ENCODE measurements at regions not wholly inside any gene's neighbourhood (a gene's known extent, or its start where the extent isn't known, plus 50 kb on each side); places are given as distances from the start of the nearest gene placed in this dataset.

DNA sequence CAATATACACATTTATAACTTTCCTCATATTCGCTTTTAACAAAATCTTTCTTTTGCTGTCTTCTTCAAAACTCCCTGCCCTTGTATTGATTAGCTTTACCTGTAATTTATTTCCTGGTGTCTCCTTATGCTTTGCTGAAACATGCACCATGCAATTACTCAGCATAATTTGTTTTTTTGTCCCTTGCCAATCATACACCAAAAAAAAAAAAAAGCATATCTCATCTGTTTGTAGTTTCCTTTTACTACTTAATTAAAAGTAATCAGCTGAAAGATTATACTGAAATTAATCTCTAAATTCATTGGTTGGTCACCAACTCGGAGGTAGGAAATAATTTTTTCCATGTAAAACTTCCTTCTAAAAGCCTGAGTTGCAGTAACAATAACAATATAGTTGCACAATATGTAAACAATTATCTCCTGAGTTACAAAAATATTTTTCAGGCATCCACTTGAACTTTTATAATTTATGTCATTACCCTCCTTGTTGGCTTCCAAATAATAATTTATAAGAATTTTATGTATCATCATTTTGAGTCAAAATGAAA lies 53.0 kb upstream of the ROCK1 start:
- WGBS (ENCODE audit: low lambda C conversion rate): 53% methylated on average over 2 of the region's 2 CpGs

DNA sequence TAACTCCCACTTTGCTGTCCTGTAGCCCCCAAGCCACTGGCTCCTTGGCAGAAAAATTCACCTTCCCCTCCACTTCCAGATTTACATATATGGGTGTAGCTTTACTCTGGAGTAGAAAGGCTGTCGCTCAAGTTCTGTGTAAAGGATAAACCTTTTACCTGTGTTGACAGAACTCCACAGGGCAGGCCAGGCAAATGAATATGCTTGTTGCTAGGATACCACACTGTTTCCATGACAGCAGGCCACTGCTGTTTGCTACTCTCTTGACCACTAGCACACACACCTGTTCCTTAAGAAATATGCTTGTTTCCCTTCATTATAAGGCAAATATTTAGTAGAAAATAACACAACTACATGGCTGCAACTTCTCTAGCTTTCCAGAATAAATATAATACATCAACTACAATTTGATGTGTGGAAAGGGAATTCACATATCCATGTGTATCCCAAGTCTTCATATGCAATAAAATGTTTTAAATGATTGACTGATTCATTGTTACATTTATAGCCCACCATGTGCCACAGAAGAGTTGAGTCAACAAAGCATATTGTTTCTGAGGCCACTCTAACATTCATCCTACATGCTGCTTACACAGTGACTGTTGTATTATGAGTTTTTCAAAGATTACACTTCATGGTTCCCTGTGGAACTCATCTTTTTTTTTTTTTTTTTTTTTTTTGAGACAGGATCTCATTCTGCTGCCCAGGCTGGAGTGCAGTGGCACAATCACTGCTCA lies 56.2 kb upstream of the ROCK1 start:
- WGBS (ENCODE audit: low lambda C conversion rate): 20% methylated on average over 1 of the region's 1 CpG
- TF ChIP-seq, protein P1, sequence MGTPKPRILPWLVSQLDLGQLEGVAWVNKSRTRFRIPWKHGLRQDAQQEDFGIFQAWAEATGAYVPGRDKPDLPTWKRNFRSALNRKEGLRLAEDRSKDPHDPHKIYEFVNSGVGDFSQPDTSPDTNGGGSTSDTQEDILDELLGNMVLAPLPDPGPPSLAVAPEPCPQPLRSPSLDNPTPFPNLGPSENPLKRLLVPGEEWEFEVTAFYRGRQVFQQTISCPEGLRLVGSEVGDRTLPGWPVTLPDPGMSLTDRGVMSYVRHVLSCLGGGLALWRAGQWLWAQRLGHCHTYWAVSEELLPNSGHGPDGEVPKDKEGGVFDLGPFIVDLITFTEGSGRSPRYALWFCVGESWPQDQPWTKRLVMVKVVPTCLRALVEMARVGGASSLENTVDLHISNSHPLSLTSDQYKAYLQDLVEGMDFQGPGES (IDR thresholded peaks at IDR 0.05; ENCODE audit: low read depth, low read length): no peak
- TF ChIP-seq, protein P2, sequence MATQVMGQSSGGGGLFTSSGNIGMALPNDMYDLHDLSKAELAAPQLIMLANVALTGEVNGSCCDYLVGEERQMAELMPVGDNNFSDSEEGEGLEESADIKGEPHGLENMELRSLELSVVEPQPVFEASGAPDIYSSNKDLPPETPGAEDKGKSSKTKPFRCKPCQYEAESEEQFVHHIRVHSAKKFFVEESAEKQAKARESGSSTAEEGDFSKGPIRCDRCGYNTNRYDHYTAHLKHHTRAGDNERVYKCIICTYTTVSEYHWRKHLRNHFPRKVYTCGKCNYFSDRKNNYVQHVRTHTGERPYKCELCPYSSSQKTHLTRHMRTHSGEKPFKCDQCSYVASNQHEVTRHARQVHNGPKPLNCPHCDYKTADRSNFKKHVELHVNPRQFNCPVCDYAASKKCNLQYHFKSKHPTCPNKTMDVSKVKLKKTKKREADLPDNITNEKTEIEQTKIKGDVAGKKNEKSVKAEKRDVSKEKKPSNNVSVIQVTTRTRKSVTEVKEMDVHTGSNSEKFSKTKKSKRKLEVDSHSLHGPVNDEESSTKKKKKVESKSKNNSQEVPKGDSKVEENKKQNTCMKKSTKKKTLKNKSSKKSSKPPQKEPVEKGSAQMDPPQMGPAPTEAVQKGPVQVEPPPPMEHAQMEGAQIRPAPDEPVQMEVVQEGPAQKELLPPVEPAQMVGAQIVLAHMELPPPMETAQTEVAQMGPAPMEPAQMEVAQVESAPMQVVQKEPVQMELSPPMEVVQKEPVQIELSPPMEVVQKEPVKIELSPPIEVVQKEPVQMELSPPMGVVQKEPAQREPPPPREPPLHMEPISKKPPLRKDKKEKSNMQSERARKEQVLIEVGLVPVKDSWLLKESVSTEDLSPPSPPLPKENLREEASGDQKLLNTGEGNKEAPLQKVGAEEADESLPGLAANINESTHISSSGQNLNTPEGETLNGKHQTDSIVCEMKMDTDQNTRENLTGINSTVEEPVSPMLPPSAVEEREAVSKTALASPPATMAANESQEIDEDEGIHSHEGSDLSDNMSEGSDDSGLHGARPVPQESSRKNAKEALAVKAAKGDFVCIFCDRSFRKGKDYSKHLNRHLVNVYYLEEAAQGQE (IDR thresholded peaks at IDR 0.05; ENCODE audit: low read depth, low read length): no peak
- TF ChIP-seq RCOR1 (IDR thresholded peaks at IDR 0.05; ENCODE audit: low read length): no peak
- TF ChIP-seq RXRA (IDR thresholded peaks at IDR 0.05; ENCODE audit: borderline replicate concordance, low read depth): no peak
- TF ChIP-seq RAD21 (IDR thresholded peaks at IDR 0.05; ENCODE audit: low read length): no peak
- no peak for TF ChIP-seq TCF12 (IDR thresholded peaks at IDR 0.05)
- TF ChIP-seq GABPA (IDR thresholded peaks at IDR 0.05; ENCODE audit: low read depth): no peak
- no peak for TF ChIP-seq JUND (IDR thresholded peaks at IDR 0.05)
- no peak for TF ChIP-seq FOSL2 (IDR thresholded peaks at IDR 0.05; ENCODE audit: borderline replicate concordance, low read depth)
- TF ChIP-seq, protein P3, sequence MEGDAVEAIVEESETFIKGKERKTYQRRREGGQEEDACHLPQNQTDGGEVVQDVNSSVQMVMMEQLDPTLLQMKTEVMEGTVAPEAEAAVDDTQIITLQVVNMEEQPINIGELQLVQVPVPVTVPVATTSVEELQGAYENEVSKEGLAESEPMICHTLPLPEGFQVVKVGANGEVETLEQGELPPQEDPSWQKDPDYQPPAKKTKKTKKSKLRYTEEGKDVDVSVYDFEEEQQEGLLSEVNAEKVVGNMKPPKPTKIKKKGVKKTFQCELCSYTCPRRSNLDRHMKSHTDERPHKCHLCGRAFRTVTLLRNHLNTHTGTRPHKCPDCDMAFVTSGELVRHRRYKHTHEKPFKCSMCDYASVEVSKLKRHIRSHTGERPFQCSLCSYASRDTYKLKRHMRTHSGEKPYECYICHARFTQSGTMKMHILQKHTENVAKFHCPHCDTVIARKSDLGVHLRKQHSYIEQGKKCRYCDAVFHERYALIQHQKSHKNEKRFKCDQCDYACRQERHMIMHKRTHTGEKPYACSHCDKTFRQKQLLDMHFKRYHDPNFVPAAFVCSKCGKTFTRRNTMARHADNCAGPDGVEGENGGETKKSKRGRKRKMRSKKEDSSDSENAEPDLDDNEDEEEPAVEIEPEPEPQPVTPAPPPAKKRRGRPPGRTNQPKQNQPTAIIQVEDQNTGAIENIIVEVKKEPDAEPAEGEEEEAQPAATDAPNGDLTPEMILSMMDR (IDR thresholded peaks at IDR 0.05): no peak
- TF ChIP-seq, protein P4, sequence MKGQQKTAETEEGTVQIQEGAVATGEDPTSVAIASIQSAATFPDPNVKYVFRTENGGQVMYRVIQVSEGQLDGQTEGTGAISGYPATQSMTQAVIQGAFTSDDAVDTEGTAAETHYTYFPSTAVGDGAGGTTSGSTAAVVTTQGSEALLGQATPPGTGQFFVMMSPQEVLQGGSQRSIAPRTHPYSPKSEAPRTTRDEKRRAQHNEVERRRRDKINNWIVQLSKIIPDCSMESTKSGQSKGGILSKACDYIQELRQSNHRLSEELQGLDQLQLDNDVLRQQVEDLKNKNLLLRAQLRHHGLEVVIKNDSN (IDR thresholded peaks at IDR 0.05; ENCODE audit: borderline replicate concordance, low read depth): no peak
- TF ChIP-seq SMC3 (IDR thresholded peaks at IDR 0.05; ENCODE audit: low read depth, low read length): no peak
- TF ChIP-seq MXI1 (IDR thresholded peaks at IDR 0.05; ENCODE audit: low read depth, low read length): no peak
- TF ChIP-seq FOXJ3 (CRISPR knock-in tag; IDR thresholded peaks at IDR 0.05): no peak
- TF ChIP-seq TAF1 (IDR thresholded peaks at IDR 0.05; ENCODE audit: borderline replicate concordance, low read depth, low read length): no peak
- ChIA-PET CTCF (interaction anchor here (2.4 kb wide), 1 partner anchor 27 kb away, joined by 7 read pairs; no protein-coding TSS in a partner anchor), POLR2A (no interaction called here)
- no peak overlapping the region for H3K9ac ChIP-seq
- no peak overlapping the region for H2AFZ ChIP-seq (ENCODE audit: low read depth)
- H3K4me2 ChIP-seq: no peak overlapping the region
- no peak for DNase-seq
- H3K4me3 ChIP-seq (ENCODE audit: low read depth in 2 of 2, low read length in 1 of 2): no peak overlapping the region
- H3K27ac ChIP-seq (ENCODE audit: low read depth in 2 of 2, low read length in 1 of 2): no peak overlapping the region
- H3K36me3 ChIP-seq (replicated peaks in 1 of 2; ENCODE audit: control insufficient read depth in 1 of 2, insufficient read depth in 2 of 2, low read length in 1 of 2): no peaks in the 10 kb centered on the region
- H3K79me2 ChIP-seq (ENCODE audit: insufficient read depth): no peaks in the 10 kb centered on the region
- no peaks in the 10 kb centered on the region for H3K9me2 ChIP-seq
- no peaks in the 10 kb centered on the region for H3K9me3 ChIP-seq
- no peaks in the 10 kb centered on the region for H4K20me1 ChIP-seq (ENCODE audit: insufficient read depth)
- H3F3A ChIP-seq (replicated peaks; ENCODE audit: insufficient read depth): no peaks in the 10 kb centered on the region
- H3K27me3 ChIP-seq (ENCODE audit: insufficient read depth): no peaks in the 10 kb centered on the region
- no peaks in the 10 kb centered on the region; a peak in 1 of 4 replicates for H3K4me1 ChIP-seq (ENCODE audit: control insufficient read depth in 1 of 2, insufficient read depth in 2 of 2, low read depth in 1 of 2, low read length in 1 of 2)

More for the DNA sequence above, 53.0 kb upstream of the ROCK1 start:
- no peak for TF ChIP-seq EP300 (IDR thresholded peaks at IDR 0.05; ENCODE audit: borderline replicate concordance in 1 of 2, low read depth in 1 of 2, low read length in 1 of 2)
- Histone ChIP-seq H3K4me3 (ENCODE audit: low read depth in 2 of 2, low read length in 1 of 2) (no peak overlapping the region), H2AFZ (ENCODE audit: low read depth) (peak overlapping the region; percentile 85), H3F3A (replicated peaks; ENCODE audit: insufficient read depth) (no peaks in the 10 kb centered on the region), H3K9ac (peak overlapping the region; percentile 18; the same call in 1 of the 2 replicates), H3K36me3 (replicated peaks in 1 of 2; ENCODE audit: control insufficient read depth in 1 of 2, insufficient read depth in 2 of 2, low read length in 1 of 2) (no peaks in the 10 kb centered on the region), H3K9me2 (no peaks in the 10 kb centered on the region), H3K79me2 (ENCODE audit: insufficient read depth) (no peaks in the 10 kb centered on the region), H3K27me3 (ENCODE audit: insufficient read depth) (no peaks in the 10 kb centered on the region), H3K27ac (ENCODE audit: low read depth in 2 of 2, low read length in 1 of 2) (peak overlapping the region in 1 of 2 experiments; percentile 59; a peak in 1 of 4 replicates), H3K4me2 (peak overlapping the region; percentile 52; the same call in 1 of the 2 replicates), H3K9me3 (no peaks in the 10 kb centered on the region), H4K20me1 (ENCODE audit: insufficient read depth) (no peaks in the 10 kb centered on the region), H3K4me1 (ENCODE audit: control insufficient read depth in 1 of 2, insufficient read depth in 2 of 2, low read depth in 1 of 2, low read length in 1 of 2) (no peaks in the 10 kb centered on the region; a peak in 1 of 4 replicates)
- ChIA-PET POLR2A (no interaction called here), CTCF (no interaction called here)
- no peak for DNase-seq
